Endodermal cell (in vitro differentiated cells): ENCODE measurements at regions not wholly inside any gene's neighbourhood (a gene's known extent, or its start where the extent isn't known, plus 50 kb on each side); places are given as distances from the start of the nearest gene placed in this dataset.
"Not testable (repeated sequence)": the region's sequence is repeated elsewhere in the genome, so short reads cannot be mapped to it uniquely, and the experiment has no call there.

Experiments used
- DNase-seq: peaks from one replicate; pipeline ENCODE4 v3.0.0-alpha.2; 2017
- H3K27ac ChIP-seq: 2 replicates; pipeline ENCODE4 v1.5.1; 2013; ENCODE audit warnings: mild to moderate bottlenecking, low read depth, low read length, moderate library complexity
- H3K27me3 ChIP-seq: 2 replicates; pipeline ENCODE4 v1.6.1; 2013; ENCODE audit warnings: mild to moderate bottlenecking, low read length, moderate library complexity; ENCODE audit not compliant: insufficient read depth, control insufficient read depth, poor library complexity, severe bottlenecking
- H3K36me3 ChIP-seq: 2 replicates; pipeline ENCODE4 v1.7.0; 2013; ENCODE audit warnings: mild to moderate bottlenecking, low read length, moderate library complexity; ENCODE audit not compliant: control insufficient read depth, insufficient read depth
- H3K4me1 ChIP-seq: one replicate; pipeline ENCODE4 v1.7.0; 2013; ENCODE audit warnings: low read length; ENCODE audit not compliant: control insufficient read depth, insufficient read depth
- H3K4me3 ChIP-seq: 2 replicates; pipeline ENCODE4 v1.5.1; 2013; ENCODE audit warnings: mild to moderate bottlenecking, low read length, moderate library complexity
- H3K9ac ChIP-seq: 2 replicates; pipeline ENCODE4 v1.6.1; 2013; ENCODE audit warnings: mild to moderate bottlenecking, low read length, moderate library complexity; ENCODE audit not compliant: poor library complexity, severe bottlenecking; ENCODE audit errors: extremely low read depth
- H3K9me3 ChIP-seq: 2 replicates; pipeline ENCODE4 v1.6.1; 2013; ENCODE audit warnings: mild to moderate bottlenecking, low read length, moderate library complexity; ENCODE audit not compliant: control insufficient read depth
- H3K27ac Mint-ChIP-seq: 2 replicates; pipeline ENCODE4 v1.8.0; 2020; ENCODE audit warnings: mixed read lengths
- H3K27me3 Mint-ChIP-seq: 2 replicates; pipeline ENCODE4 v1.8.0; 2021; ENCODE audit warnings: mild to moderate bottlenecking, mixed read lengths; ENCODE audit not compliant: insufficient read depth
- H3K36me3 Mint-ChIP-seq: 2 replicates; pipeline ENCODE4 v1.8.0; 2020; ENCODE audit warnings: low read depth, mixed read lengths
- H3K4me1 Mint-ChIP-seq: 2 replicates; pipeline ENCODE4 v1.8.0; 2020; ENCODE audit warnings: mixed read lengths
- H3K4me3 Mint-ChIP-seq: 2 replicates; pipeline ENCODE4 v1.8.0; 2020; ENCODE audit warnings: mild to moderate bottlenecking, moderate library complexity, mixed read lengths
- H3K9me3 Mint-ChIP-seq: 2 replicates; pipeline ENCODE4 v1.8.0; 2020; ENCODE audit warnings: mild to moderate bottlenecking, mixed read lengths
- WGBS, 2 experiments: methylation state at CpG; one replicate each; pipeline versions ENCODE4 v1.1.5 to v1.1.7; 2013; ENCODE audit warnings: missing lambda C conversion rate in 2 of 2, mixed read lengths in 1 of 2; ENCODE audit not compliant: insufficient coverage in 1 of 2, insufficient read length in 1 of 2; 5-methylcytosine and 5-hydroxymethylcytosine counted together
- TF ChIP-seq, protein P1 (sequence below): fragments of 200-600 bp; sonication (generic); conservative IDR thresholded peaks from 2 replicates; pipeline ENCODE4 v1.5.0; 2021; ENCODE audit warnings: antibody characterized with exemption, mild to moderate bottlenecking

DNA sequence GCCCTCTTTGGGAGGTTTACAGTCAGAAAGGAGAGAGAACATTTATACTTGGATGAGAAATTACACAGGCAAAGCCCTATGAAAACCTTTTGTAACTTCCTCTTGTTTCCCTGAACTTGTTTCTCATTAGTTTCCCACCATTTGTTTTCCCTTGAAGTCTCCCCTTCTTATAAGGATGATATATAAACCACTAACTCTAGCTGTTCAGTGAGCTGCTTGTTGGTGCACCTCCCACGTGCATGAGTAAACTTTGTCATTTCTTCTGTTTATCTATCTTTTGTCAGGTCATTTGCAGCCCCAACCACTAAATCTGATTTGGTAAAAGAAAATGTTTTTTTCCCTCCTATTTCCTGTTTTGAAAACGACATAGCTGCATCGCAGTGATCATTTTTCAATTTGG is 919.9 kb downstream of the SLITRK1 start:
- no peaks in the 10 kb centered on the region for H3K27me3 ChIP-seq
- DNase-seq, result no peak
- 75 to 93% methylated on average over 2 to 3 of the region's 3 CpGs for WGBS, 2 experiments
- H3K4me1 ChIP-seq, result no peaks in the 10 kb centered on the region
- H3K9ac ChIP-seq, result no peak overlapping the region
- Mint-ChIP-seq H3K27ac (no peak overlapping the region), H3K36me3 (no peaks in the 10 kb centered on the region), H3K9me3 (peaks cover 2% of the 10 kb centered on the region), H3K4me1 (peaks cover 7% of the 10 kb centered on the region), H3K27me3 (no peaks in the 10 kb centered on the region), H3K4me3 (no peak overlapping the region)
- H3K9me3 ChIP-seq, result no peaks in the 10 kb centered on the region
- TF ChIP-seq, protein P1, sequence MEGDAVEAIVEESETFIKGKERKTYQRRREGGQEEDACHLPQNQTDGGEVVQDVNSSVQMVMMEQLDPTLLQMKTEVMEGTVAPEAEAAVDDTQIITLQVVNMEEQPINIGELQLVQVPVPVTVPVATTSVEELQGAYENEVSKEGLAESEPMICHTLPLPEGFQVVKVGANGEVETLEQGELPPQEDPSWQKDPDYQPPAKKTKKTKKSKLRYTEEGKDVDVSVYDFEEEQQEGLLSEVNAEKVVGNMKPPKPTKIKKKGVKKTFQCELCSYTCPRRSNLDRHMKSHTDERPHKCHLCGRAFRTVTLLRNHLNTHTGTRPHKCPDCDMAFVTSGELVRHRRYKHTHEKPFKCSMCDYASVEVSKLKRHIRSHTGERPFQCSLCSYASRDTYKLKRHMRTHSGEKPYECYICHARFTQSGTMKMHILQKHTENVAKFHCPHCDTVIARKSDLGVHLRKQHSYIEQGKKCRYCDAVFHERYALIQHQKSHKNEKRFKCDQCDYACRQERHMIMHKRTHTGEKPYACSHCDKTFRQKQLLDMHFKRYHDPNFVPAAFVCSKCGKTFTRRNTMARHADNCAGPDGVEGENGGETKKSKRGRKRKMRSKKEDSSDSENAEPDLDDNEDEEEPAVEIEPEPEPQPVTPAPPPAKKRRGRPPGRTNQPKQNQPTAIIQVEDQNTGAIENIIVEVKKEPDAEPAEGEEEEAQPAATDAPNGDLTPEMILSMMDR, result no peak
- H3K36me3 ChIP-seq, result no peaks in the 10 kb centered on the region
- no peak overlapping the region for H3K4me3 ChIP-seq
- H3K27ac ChIP-seq, result no peak overlapping the region

DNA sequence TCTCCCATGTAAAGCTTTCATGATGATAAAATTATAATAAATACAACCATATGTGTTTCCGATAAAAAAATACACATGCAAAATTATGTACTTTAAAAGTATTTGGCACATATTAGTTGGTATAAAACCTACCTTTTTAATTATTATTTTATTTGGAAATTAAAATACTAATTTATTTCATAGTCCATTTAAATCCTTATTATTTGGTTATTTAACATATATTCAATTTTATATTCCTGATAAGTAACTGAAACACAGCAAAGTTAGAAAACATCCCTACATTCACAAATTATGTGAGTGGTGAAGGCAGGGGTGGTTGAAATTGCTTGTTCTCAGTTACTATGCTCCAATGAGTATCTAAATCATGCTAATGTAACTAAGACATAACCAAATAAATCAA is 920.5 kb downstream of the SLITRK1 start:
- no CpG with 5 or more reads among the region's 1 CpG for WGBS, 2 experiments
- TF ChIP-seq, protein P1, result no peak
- H3K4me1 Mint-ChIP-seq, result peaks cover 7% of the 10 kb centered on the region
- Histone ChIP-seq H3K9ac (no peak overlapping the region), H3K4me3 (no peak overlapping the region), H3K27ac (no peak overlapping the region), H3K36me3 (no peaks in the 10 kb centered on the region), H3K9me3 (no peaks in the 10 kb centered on the region), H3K27me3 (no peaks in the 10 kb centered on the region), H3K4me1 (no peaks in the 10 kb centered on the region)
- H3K9me3 Mint-ChIP-seq, result peaks cover 5% of the 10 kb centered on the region
- DNase-seq, result no peak
- H3K27me3 Mint-ChIP-seq, result no peaks in the 10 kb centered on the region
- H3K27ac Mint-ChIP-seq, result no peak overlapping the region
- H3K4me3 Mint-ChIP-seq, result no peak overlapping the region
- H3K36me3 Mint-ChIP-seq, result no peaks in the 10 kb centered on the region

DNA sequence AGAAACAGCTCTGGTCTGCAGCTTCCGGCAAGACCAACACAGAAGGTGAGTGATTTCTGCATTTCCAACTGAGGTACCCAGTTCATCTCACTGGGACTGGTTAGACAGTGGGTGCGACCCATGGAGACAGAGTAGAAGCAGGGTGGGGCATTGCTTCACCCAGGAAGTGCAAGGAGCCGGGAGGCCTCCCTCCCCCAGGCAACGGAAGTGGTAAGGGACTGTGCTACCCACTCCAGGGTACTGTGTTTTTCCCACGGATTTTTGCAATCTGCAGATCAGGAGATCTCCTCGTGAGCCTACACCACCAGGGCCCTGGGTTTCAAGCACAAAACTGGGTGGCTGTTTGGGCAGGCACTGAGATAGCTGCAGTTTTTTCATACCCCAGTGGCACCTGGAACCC is 929.9 kb downstream of the SLITRK1 start:
- H3K36me3 ChIP-seq, H3K27me3 ChIP-seq, H3K27ac Mint-ChIP-seq, H3K4me3 Mint-ChIP-seq, H3K27me3 Mint-ChIP-seq, H3K27ac ChIP-seq, H3K9me3 ChIP-seq, H3K4me1 Mint-ChIP-seq, H3K9ac ChIP-seq, H3K4me1 ChIP-seq, H3K9me3 Mint-ChIP-seq, H3K4me3 ChIP-seq, H3K36me3 Mint-ChIP-seq, DNase-seq: not testable (repeated sequence)
- 95 to 98% methylated on average over 5 to 6 of the region's 6 CpGs for WGBS, 2 experiments

DNA sequence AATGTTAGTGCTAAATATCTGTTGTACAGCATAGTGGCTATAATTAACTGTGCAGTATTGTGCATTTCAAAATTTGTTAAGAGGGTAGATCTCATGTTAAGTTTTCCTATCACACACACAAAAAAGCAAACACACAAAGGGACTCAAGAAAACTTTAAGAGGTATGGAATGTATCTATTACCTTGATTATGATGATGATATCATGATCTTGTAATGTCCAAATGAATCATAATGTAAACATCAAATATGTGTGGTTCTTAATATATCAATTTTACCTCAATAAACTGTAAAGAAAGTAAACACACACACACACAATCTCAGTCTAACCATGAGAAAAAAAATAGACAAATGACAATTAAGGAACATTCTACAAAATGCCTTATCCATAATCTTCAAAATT is 934.6 kb downstream of the SLITRK1 start:
- H3K4me1 ChIP-seq, result no peaks in the 10 kb centered on the region
- no peaks in the 10 kb centered on the region for H3K36me3 ChIP-seq
- H3K27me3 ChIP-seq, result no peaks in the 10 kb centered on the region
- Mint-ChIP-seq H3K36me3 (no peaks in the 10 kb centered on the region), H3K27ac (no peak overlapping the region), H3K9me3 (no peaks in the 10 kb centered on the region), H3K27me3 (no peaks in the 10 kb centered on the region), H3K4me1 (peaks cover 4% of the 10 kb centered on the region), H3K4me3 (no peak overlapping the region)
- H3K4me3 ChIP-seq, result no peak overlapping the region
- no peak overlapping the region for H3K9ac ChIP-seq
- DNase-seq, result no peak
- TF ChIP-seq, protein P1, result no peak
- H3K27ac ChIP-seq, result no peak overlapping the region
- no peaks in the 10 kb centered on the region for H3K9me3 ChIP-seq
